ENCODE measurements at regions not wholly inside any gene's neighbourhood (a gene's known extent, or its start where the extent isn't known, plus 50 kb on each side); places are given as distances from the start of the nearest gene placed in this dataset.
"Not testable (repeated sequence)": the region's sequence is repeated elsewhere in the genome, so short reads cannot be mapped to it uniquely, and the experiment has no call there.

DNA sequence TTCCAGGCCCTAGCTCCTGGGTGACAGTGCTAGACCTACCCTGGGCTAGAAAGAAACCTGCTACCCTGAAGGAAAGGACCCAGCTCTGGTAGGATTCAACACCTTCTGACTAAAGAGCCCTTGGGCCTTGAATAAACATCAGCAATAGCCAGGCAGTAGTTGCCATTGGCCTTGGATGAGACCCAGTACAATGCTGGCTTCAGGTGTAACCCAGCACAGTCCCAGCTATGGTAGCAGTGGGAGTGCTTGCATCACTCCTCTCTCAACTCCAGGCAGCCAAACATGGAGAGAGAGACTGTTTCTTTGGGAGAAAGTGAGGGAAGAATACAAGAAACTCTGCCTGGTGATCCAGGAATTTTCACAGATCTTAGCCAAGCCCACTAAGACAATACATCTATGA, 73.5 kb upstream of the CXorf66 start:
- in situ Hi-C loops (cut with HindIII; ENCODE audit: low pct_ligation_motif_present, low sequenced_read_pairs), result no loop called here
- Histone ChIP-seq H3K27me3 (replicated peaks) (no peaks in the 10 kb centered on the region), H3K36me3 (replicated peaks) (no peaks in the 10 kb centered on the region), H3K4me3 (ENCODE audit: low read depth, low read length) (no peak overlapping the region), H3K27ac (no peak overlapping the region)
- TF ChIP-seq, protein P1, sequence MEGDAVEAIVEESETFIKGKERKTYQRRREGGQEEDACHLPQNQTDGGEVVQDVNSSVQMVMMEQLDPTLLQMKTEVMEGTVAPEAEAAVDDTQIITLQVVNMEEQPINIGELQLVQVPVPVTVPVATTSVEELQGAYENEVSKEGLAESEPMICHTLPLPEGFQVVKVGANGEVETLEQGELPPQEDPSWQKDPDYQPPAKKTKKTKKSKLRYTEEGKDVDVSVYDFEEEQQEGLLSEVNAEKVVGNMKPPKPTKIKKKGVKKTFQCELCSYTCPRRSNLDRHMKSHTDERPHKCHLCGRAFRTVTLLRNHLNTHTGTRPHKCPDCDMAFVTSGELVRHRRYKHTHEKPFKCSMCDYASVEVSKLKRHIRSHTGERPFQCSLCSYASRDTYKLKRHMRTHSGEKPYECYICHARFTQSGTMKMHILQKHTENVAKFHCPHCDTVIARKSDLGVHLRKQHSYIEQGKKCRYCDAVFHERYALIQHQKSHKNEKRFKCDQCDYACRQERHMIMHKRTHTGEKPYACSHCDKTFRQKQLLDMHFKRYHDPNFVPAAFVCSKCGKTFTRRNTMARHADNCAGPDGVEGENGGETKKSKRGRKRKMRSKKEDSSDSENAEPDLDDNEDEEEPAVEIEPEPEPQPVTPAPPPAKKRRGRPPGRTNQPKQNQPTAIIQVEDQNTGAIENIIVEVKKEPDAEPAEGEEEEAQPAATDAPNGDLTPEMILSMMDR (IDR thresholded peaks at IDR 0.05; ENCODE audit: low read depth, low read length, missing control alignments), result no peak
- no peak for DNase-seq

DNA sequence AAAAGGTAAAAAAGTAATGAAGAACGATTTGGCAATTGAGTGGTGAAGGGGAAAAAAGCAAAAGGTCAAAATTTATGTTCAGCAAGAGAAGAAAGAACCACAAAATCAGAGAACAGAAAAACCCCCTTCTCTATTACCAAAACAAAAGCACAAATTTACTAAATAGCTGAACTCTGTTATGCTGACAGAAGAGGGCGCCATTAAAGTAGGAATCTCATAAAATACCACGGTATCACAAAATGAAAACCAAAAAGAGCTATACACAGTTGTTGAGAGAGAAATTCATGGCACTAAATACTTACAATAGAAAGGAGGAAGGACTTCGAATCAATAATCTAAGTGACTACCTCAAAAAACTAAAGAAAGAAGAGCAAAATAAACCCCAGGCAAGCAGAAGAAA, 69.6 kb upstream of the CXorf66 start:
- in situ Hi-C loops (cut with HindIII; ENCODE audit: low pct_ligation_motif_present, low sequenced_read_pairs), result no loop called here
- DNase-seq, result no peak

DNA sequence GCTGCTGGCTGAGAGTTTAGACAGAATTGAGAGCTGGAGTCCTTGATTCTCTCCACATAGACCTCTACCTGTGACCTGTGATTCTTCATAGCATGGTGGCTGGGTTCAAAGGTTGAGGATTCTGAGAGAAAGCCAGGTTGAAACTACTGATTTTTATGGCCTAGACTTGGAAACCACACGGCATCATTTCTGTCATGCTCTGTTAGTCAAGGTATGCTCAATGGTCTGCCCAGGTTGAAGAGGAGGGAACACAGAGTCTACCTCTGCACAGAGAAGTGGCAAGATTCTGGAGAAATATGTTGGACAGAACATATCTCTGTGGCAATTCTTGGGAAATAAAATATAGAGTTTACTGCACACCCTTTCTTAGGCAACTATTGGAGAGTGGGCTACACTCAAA, 57.2 kb upstream of the CXorf66 start:
- TF ChIP-seq, protein P1 (IDR thresholded peaks at IDR 0.05; ENCODE audit: low read depth, low read length, missing control alignments), result no peak
- no peak overlapping the region for H3K27ac ChIP-seq
- no peak for DNase-seq
- no peak overlapping the region for H3K4me3 ChIP-seq (ENCODE audit: low read depth, low read length)
- H3K36me3 ChIP-seq (replicated peaks), result no peaks in the 10 kb centered on the region
- in situ Hi-C loops (cut with HindIII; ENCODE audit: low pct_ligation_motif_present, low sequenced_read_pairs), result no loop called here
- H3K27me3 ChIP-seq (replicated peaks), result no peaks in the 10 kb centered on the region

More for the DNA sequence above, 69.6 kb upstream of the CXorf66 start:
- Histone ChIP-seq H3K27me3 (replicated peaks) (no peaks in the 10 kb centered on the region), H3K4me3 (ENCODE audit: low read depth, low read length) (no peak overlapping the region), H3K36me3 (replicated peaks) (no peaks in the 10 kb centered on the region), H3K27ac (no peak overlapping the region)
- TF ChIP-seq, protein P1 (IDR thresholded peaks at IDR 0.05; ENCODE audit: low read depth, low read length, missing control alignments), result no peak

DNA sequence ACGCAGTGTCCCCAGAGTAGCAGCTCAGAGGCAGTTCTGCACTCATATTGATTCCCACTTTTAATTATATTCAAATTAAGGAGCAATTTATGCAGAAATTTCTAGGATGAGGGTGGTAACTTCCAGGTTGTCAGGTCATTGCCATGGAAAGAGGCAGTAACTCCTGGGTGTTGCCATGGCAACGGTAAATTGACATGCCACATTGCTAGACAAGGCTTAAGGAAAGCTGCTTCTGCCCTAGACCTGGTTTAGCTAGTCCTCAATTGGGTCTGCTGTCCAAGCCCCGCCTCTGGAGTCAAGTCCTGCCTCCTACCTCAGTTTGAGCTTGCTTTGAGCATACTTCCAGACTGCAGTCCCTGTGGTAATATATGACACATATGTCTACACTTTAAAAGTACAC, 53.8 kb upstream of the CXorf66 start:
- DNase-seq; in situ Hi-C loops (cut with HindIII; ENCODE audit: low pct_ligation_motif_present, low sequenced_read_pairs); H3K36me3 ChIP-seq (replicated peaks); H3K27ac ChIP-seq; H3K4me3 ChIP-seq (ENCODE audit: low read depth, low read length); H3K27me3 ChIP-seq (replicated peaks): not testable (repeated sequence)
